B cell (primary cell): ENCODE measurements at regions not wholly inside any gene's neighbourhood (a gene's known extent, or its start where the extent isn't known, plus 50 kb on each side); places are given as distances from the start of the nearest gene placed in this dataset.

Experiments used
- CTCF ChIP-seq: fragments of 200-600 bp; IDR thresholded peaks from one replicate; pipeline ENCODE4 v1.8.0; 2022; ENCODE audit warnings: antibody characterized with exemption, mild to moderate bottlenecking
- EZH2 ChIP-seq: IDR thresholded peaks from 2 replicates; pipeline ENCODE4 v1.6.1; 2012; ENCODE audit warnings: borderline replicate concordance, low read depth, mild to moderate bottlenecking, moderate library complexity, low read length; ENCODE audit not compliant: insufficient read depth, poor library complexity, severe bottlenecking

- TF ChIP-seq CTCF = no peak
- no peak for TF ChIP-seq EZH2
These were observed 122.4 kb upstream of the CITED2 start for GRCh38 chr6:139496654-139497344.
